HCT116 (cell line): ENCODE measurements at regions not wholly inside any gene's neighbourhood (a gene's known extent, or its start where the extent isn't known, plus 50 kb on each side); places are given as distances from the start of the nearest gene placed in this dataset.

Source experiments
- ATAC-seq: fragments of 200-7000 bp; cut with Tn5 transposase; 2 replicates; pipeline ENCODE4 v1.9.1; 2020; ENCODE audit warnings: mild to moderate bottlenecking, moderate library complexity
- BruUV-seq: library from RNA; stranded (reverse); fragments of 400-500 nt; replicated peaks from 2 replicates; lab custom pipeline; 2021; lab: Mats Ljungman, UMichigan
- CTCF ChIA-PET: fragments of 300-600 bp; sonication (Branson Sonifier 250); formaldehyde crosslinking; loops from one replicate; lab custom pipeline; 2021; ENCODE audit warnings: antibody characterized with exemption; lab: Charles Lee
- POLR2A ChIA-PET: fragments of 300-600, 350-600 bp; sonication (Branson Sonifier 250); formaldehyde crosslinking; loops from one replicate; lab custom pipeline; 2021; ENCODE audit warnings: antibody characterized with exemption; lab: Charles Lee
- RAD21 ChIA-PET, 2 experiments: fragments of 300-600 bp; sonication (Branson Sonifier 250); formaldehyde crosslinking; loops; one replicate each; lab custom pipeline; 2023; ENCODE audit warnings: low total read pairs in 2 of 2; ENCODE audit not compliant: uncharacterized antibody in 2 of 2, unreplicated experiment in 2 of 2, low non-redundant PET in 1 of 2; lab: Charles Lee
- DNase-seq: peaks from one replicate; pipeline ENCODE4 v3.0.0-alpha.2; 2010; ENCODE audit warnings: low read depth, low spot score
- H2AFZ ChIP-seq: fragments of 200-600 bp; shearing (Covaris generic), sonication (generic); 2 replicates; pipeline ENCODE4 v1.6.1; 2017; ENCODE audit warnings: low read depth, mixed run types, mixed read lengths, antibody characterized with exemption, low read length; ENCODE audit not compliant: poor library complexity, severe bottlenecking
- H3K27ac ChIP-seq: 2 replicates; pipeline ENCODE4 v1.5.1; 2012; ENCODE audit warnings: low read depth, low read length
- H3K27me3 ChIP-seq: fragments of 200-600 bp; sonication (generic); 2 replicates; pipeline ENCODE4 v1.6.1; 2016; ENCODE audit warnings: mixed run types, low read length, mixed read lengths; ENCODE audit not compliant: insufficient read depth
- H3K36me3 ChIP-seq, 2 experiments: fragments of 200-500 bp in 1 of 2; fragments of 200-600 bp in 1 of 2; sonication (Bioruptor generic) in 1 of 2; sonication (generic) in 1 of 2; 2 replicates each; pipeline versions ENCODE4 v1.5.1 to v1.6.1; 2014 to 2016; ENCODE audit warnings: low read length in 2 of 2, inconsistent platforms in 1 of 2, mixed read lengths in 1 of 2, mixed run types in 1 of 2; ENCODE audit not compliant: insufficient read depth in 2 of 2, control insufficient read depth in 1 of 2
- H3K4me1 ChIP-seq, 2 experiments: fragments of 200-600 bp in 1 of 2; sonication (generic) in 1 of 2; 2 replicates each; pipeline versions ENCODE4 v1.5.1 to v1.6.1; 2012 to 2017; ENCODE audit warnings: low read length in 2 of 2, inconsistent platforms in 1 of 2, mild to moderate bottlenecking in 1 of 2, mixed read lengths in 1 of 2, mixed run types in 1 of 2, moderate library complexity in 1 of 2; ENCODE audit not compliant: insufficient read depth in 2 of 2, control insufficient read depth in 1 of 2
- H3K4me2 ChIP-seq: fragments of 200-600 bp; sonication (generic); 2 replicates; pipeline ENCODE4 v1.6.1; 2017; ENCODE audit warnings: mixed run types, low read length, mixed read lengths
- H3K4me3 ChIP-seq, 2 experiments: fragments of 200-600 bp in 1 of 2; sonication (generic) in 1 of 2; replicated peaks in 1 of 2; 2 replicates each; pipeline ENCODE4 v1.5.1; 2011 to 2016; ENCODE audit warnings: low read length in 2 of 2, control low read depth in 1 of 2, low read depth in 1 of 2, mild to moderate bottlenecking in 1 of 2, mixed read lengths in 1 of 2, mixed run types in 1 of 2
- H3K79me2 ChIP-seq: fragments of 200-600 bp; sonication (generic); 2 replicates; pipeline ENCODE4 v1.6.1; 2017; ENCODE audit warnings: mild to moderate bottlenecking, mixed run types, low read length, moderate library complexity, mixed read lengths; ENCODE audit not compliant: insufficient read depth
- H3K9ac ChIP-seq: fragments of 200-600 bp; sonication (generic); 2 replicates; pipeline ENCODE4 v1.6.1; 2016; ENCODE audit warnings: low read length, mixed read lengths
- H3K9me2 ChIP-seq: fragments of 200-600 bp; sonication (generic), shearing (Covaris generic); 2 replicates; pipeline ENCODE4 v1.6.1; 2017; ENCODE audit warnings: mixed run types, mild to moderate bottlenecking, moderate library complexity; ENCODE audit not compliant: insufficient read depth
- H3K9me3 ChIP-seq, 2 experiments: fragments of 200-500 bp in 1 of 2; fragments of 200-600 bp in 1 of 2; sonication (Bioruptor generic) in 1 of 2; sonication (generic) in 1 of 2; 2 replicates each; pipeline ENCODE4 v1.6.1; 2014 to 2017; ENCODE audit warnings: low read length in 2 of 2, mixed read lengths in 2 of 2, inconsistent platforms in 1 of 2, low read depth in 1 of 2, mild to moderate bottlenecking in 1 of 2, mixed run types in 1 of 2, moderate library complexity in 1 of 2; ENCODE audit not compliant: control insufficient read depth in 1 of 2, insufficient read depth in 1 of 2
- H4K20me1 ChIP-seq: fragments of 200-600 bp; sonication (generic), shearing (Covaris generic); 2 replicates; pipeline ENCODE4 v1.6.1; 2017; ENCODE audit warnings: mixed run types, mild to moderate bottlenecking, moderate library complexity; ENCODE audit not compliant: insufficient read depth
- ATF3 ChIP-seq: IDR thresholded peaks from 2 replicates; pipeline ENCODE4 v1.6.1; 2012
- CEBPB ChIP-seq: IDR thresholded peaks from 2 replicates; pipeline ENCODE4 v1.6.1; 2012; ENCODE audit warnings: low read depth
- EGR1 ChIP-seq: IDR thresholded peaks from 2 replicates; pipeline ENCODE4 v1.6.1; 2012; ENCODE audit warnings: low read depth
- EZH2 ChIP-seq: fragments of 200-600 bp; sonication (generic); IDR thresholded peaks from 2 replicates; pipeline ENCODE4 v1.6.1; 2017; ENCODE audit warnings: antibody characterized with exemption, mixed run types
- EZH2phosphoT487 ChIP-seq: fragments of 200-600 bp; IDR thresholded peaks from 2 replicates; pipeline ENCODE4 v1.6.1; 2018; ENCODE audit warnings: antibody characterized with exemption, borderline replicate concordance
- FOSL1 ChIP-seq: IDR thresholded peaks from 2 replicates; pipeline ENCODE4 v1.6.1; 2012; ENCODE audit warnings: low read depth
- JUND ChIP-seq: IDR thresholded peaks from 2 replicates; pipeline ENCODE4 v1.6.1; 2012
- MAX ChIP-seq: IDR thresholded peaks from 2 replicates; pipeline ENCODE4 v1.6.1; 2012
- POLR2A ChIP-seq: IDR thresholded peaks from 2 replicates; pipeline ENCODE4 v1.7.0; 2011; ENCODE audit warnings: borderline replicate concordance; ENCODE audit not compliant: insufficient read depth, insufficient read length; ENCODE audit errors: extremely low read depth
- POLR2AphosphoS5 ChIP-seq: IDR thresholded peaks from 2 replicates; pipeline ENCODE4 v1.6.1; 2011; ENCODE audit warnings: mild to moderate bottlenecking, low read depth, low read length, moderate library complexity
- RAD21 ChIP-seq: IDR thresholded peaks from 2 replicates; pipeline ENCODE4 v1.6.1; 2012; ENCODE audit warnings: low read depth, mild to moderate bottlenecking
- SIN3A ChIP-seq: IDR thresholded peaks from 2 replicates; pipeline ENCODE4 v1.6.1; 2012; ENCODE audit warnings: low read depth
- SP1 ChIP-seq: IDR thresholded peaks from 2 replicates; pipeline ENCODE4 v1.6.1; 2012; ENCODE audit warnings: low read depth
- SRF ChIP-seq: IDR thresholded peaks from 2 replicates; pipeline ENCODE4 v1.6.1; 2012; ENCODE audit warnings: low read depth
- TCF7L2 ChIP-seq: IDR thresholded peaks from 2 replicates; pipeline ENCODE4 v1.7.0; 2011; ENCODE audit warnings: borderline replicate concordance, inconsistent platforms; ENCODE audit not compliant: insufficient read depth, insufficient read length; ENCODE audit errors: extremely low read depth
- YY1 ChIP-seq: IDR thresholded peaks from 2 replicates; pipeline ENCODE4 v1.6.1; 2011; ENCODE audit warnings: low read length, low read depth, moderate library complexity, mild to moderate bottlenecking; ENCODE audit not compliant: insufficient replicate concordance; ENCODE audit errors: extremely low read depth
- ZNF274 ChIP-seq: fragments of 200-500 bp; sonication (Bioruptor generic); IDR thresholded peaks from 2 replicates; pipeline ENCODE4 v1.6.1; 2014; ENCODE audit warnings: mild to moderate bottlenecking, low read depth, low read length, inconsistent platforms
- intact Hi-C: fragments of 100-400 bp; cut with micrococcal nuclease; formaldehyde crosslinking; loops from 2 replicates; pipeline ENCODE4 v1.10.0; 2022

- ChIA-PET POLR2A (no interaction called here), CTCF (no interaction called here)
These were observed 78.3 kb upstream of the KMT2C start for GRCh38 chr7:152513861-152514770.

More at GRCh38 chr7:152513861-152514770, 78.3 kb upstream of the KMT2C start:
- Histone ChIP-seq H3K9me3 (no peaks in the 10 kb centered on the region), H3K79me2 (no peaks in the 10 kb centered on the region), H3K4me1 (no peaks in the 10 kb centered on the region), H3K27ac (no peak overlapping the region), H2AFZ (no peak overlapping the region), H3K9ac (no peak overlapping the region), H3K4me2 (no peak overlapping the region), H3K4me3 (no peak overlapping the region), H4K20me1 (no peaks in the 10 kb centered on the region), H3K36me3 (no peaks in the 10 kb centered on the region), H3K27me3 (no peaks in the 10 kb centered on the region), H3K9me2 (no peaks in the 10 kb centered on the region)
- no peak for DNase-seq
- RAD21 ChIA-PET: no interaction called here
- BruUV-seq: no TSS peak
- TF ChIP-seq POLR2AphosphoS5: no peak
- TF ChIP-seq POLR2A: no peak
- no peak for TF ChIP-seq EGR1
- TF ChIP-seq ZNF274: no peak
- TF ChIP-seq EZH2phosphoT487: no peak
- no peak for TF ChIP-seq SIN3A
- no peak for TF ChIP-seq EZH2
- TF ChIP-seq RAD21: no peak
- TF ChIP-seq SRF: no peak
- no peak for TF ChIP-seq SP1
- TF ChIP-seq TCF7L2: no peak
- no peak for TF ChIP-seq CEBPB
- no peak for TF ChIP-seq YY1
- no peak for TF ChIP-seq JUND
- TF ChIP-seq ATF3: no peak
- TF ChIP-seq MAX: no peak
- TF ChIP-seq FOSL1: no peak
- intact Hi-C loops: no loop called here
- no peak for ATAC-seq
